ENCODE measurements at regions not wholly inside any gene's neighbourhood (a gene's known extent, or its start where the extent isn't known, plus 50 kb on each side); places are given as distances from the start of the nearest gene placed in this dataset.
"Not testable (repeated sequence)": the region's sequence is repeated elsewhere in the genome, so short reads cannot be mapped to it uniquely, and the experiment has no call there.

DNA sequence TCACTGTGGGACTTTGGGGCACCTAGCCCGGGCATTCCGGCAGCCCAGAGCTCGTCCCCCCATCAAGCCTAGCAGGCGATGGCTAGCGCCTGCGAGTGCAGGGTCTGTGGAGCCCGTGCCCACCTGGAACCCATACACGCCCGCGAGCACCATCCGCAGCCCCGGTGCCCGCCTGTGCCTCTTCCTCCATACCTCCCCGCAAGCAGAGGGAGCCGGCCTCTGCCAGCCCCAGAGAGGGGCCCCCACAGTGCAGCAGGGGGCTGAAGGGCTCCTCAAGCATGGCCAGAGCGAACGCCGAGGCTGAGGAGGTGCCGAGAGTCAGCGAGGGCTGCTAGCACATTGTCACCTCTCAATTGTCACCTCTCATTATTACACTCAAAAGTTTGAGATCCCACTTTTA, 167.8 kb upstream of the EPHA6 start (continued):
- TF ChIP-seq, protein P1, sequence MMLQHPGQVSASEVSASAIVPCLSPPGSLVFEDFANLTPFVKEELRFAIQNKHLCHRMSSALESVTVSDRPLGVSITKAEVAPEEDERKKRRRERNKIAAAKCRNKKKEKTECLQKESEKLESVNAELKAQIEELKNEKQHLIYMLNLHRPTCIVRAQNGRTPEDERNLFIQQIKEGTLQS (CRISPR knock-in tag; conservative IDR thresholded peaks at IDR 0.05): no peak

- DNase-seq (ENCODE audit: low spot score) (peak; percentile 23), ATAC-seq (peak; percentile 93)
- CTCF ChIA-PET: no interaction called here
- Mint-ChIP-seq H3K36me3 (peaks cover 31% of the 10 kb centered on the region), H3K4me1 (peaks cover 9% of the 10 kb centered on the region), H3K4me3 (no peak overlapping the region), H3K27me3 (ENCODE audit: low read depth) (no peaks in the 10 kb centered on the region), H3K9me3 (peaks cover 37% of the 10 kb centered on the region), H3K27ac (no peak overlapping the region)
- POLR2A ChIA-PET: no interaction called here
- TF ChIP-seq, protein P2, sequence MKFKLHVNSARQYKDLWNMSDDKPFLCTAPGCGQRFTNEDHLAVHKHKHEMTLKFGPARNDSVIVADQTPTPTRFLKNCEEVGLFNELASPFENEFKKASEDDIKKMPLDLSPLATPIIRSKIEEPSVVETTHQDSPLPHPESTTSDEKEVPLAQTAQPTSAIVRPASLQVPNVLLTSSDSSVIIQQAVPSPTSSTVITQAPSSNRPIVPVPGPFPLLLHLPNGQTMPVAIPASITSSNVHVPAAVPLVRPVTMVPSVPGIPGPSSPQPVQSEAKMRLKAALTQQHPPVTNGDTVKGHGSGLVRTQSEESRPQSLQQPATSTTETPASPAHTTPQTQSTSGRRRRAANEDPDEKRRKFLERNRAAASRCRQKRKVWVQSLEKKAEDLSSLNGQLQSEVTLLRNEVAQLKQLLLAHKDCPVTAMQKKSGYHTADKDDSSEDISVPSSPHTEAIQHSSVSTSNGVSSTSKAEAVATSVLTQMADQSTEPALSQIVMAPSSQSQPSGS (CRISPR knock-in tag; IDR thresholded peaks at IDR 0.05; ENCODE audit: borderline replicate concordance, low read depth): no peak
- TF ChIP-seq, protein P1 (CRISPR knock-in tag; conservative IDR thresholded peaks at IDR 0.05): no peak
- no peak for TF ChIP-seq NFYB (CRISPR knock-in tag; conservative IDR thresholded peaks at IDR 0.05; ENCODE audit: low read depth)
- TF ChIP-seq, protein P3, sequence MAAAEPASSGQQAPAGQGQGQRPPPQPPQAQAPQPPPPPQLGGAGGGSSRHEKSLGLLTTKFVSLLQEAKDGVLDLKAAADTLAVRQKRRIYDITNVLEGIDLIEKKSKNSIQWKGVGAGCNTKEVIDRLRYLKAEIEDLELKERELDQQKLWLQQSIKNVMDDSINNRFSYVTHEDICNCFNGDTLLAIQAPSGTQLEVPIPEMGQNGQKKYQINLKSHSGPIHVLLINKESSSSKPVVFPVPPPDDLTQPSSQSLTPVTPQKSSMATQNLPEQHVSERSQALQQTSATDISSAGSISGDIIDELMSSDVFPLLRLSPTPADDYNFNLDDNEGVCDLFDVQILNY (CRISPR knock-in tag; IDR thresholded peaks at IDR 0.05): no peak
Observed at GRCh38 chr3:96657710-96658109, 156.7 kb upstream of the EPHA6 start.

DNA sequence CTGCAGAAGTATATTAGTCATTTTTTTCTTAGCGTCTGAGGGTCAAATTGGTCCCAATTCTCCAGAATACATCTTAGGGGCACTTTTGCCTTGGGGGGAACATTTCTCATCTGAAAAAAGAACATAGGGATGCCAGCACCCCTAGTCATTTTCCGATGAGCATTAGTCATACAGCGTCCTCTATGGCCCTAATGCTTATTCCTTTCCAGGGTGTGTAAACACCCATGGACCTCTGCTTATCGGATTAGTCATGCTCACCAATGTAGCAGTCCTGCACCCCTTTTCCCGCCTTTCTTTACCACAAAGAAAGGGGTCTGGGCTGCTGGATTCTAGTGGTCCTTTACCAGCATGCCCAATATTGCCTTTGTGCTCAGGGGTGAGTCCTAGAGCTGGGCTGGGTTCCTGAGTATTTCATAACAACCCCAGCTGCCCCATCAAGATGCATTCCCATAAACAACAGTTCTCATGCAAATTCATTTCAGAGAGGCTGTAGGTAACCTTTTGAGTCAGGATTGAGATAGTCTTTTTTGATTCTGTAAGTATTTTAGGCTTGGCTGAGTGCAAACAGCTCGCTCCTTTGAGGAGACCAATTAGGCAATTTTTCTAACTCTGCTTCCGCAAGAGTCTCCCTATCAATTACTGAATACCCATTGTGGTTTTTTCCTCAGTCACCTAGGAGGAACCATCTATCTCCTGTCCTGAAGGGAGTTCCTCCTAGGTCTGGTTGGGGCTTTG, 142.4 kb upstream of the EPHA6 start:
- ATAC-seq, POLR2A ChIA-PET, H3K4me3 Mint-ChIP-seq: not testable (repeated sequence)

DNA sequence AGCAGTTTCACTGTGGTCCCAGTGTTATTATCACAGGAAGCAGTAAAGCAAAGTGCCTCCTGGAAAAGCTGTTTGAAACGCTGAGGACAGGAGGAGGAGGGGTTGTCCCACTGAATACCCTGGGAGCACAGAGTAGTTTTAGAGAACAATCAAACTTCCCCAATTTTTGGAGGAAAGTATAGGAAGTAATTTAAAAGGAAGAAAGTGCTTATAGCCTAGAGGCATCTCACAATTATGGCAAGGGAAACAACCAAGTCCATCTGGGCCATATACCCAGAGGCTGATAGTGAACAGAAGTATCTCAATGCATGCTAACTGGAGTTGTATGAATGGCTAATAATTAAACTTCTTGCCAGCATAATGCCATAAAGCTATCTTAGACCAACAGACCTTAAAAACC, 137.2 kb upstream of the EPHA6 start:
- H3K9me3 Mint-ChIP-seq: peaks cover 9% of the 10 kb centered on the region
- H3K27ac Mint-ChIP-seq: no peak overlapping the region
- H3K36me3 Mint-ChIP-seq: no peaks in the 10 kb centered on the region
- ChIA-PET CTCF (interaction anchor here (0.6 kb wide), 1 partner anchor 723 kb away, joined by 3 read pairs; no protein-coding TSS in a partner anchor), POLR2A (no interaction called here)
- no peak for DNase-seq (ENCODE audit: low spot score)
- H3K27me3 Mint-ChIP-seq (ENCODE audit: low read depth): no peaks in the 10 kb centered on the region; the same call in 1 of the 2 replicates
- no peak overlapping the region for H3K4me3 Mint-ChIP-seq
- no peak; the same call in 1 of the 2 replicates for ATAC-seq
- 0 out of 2 replicates have a peak, but pooled peaks cover 5% of the 10 kb centered on the region for H3K4me1 Mint-ChIP-seq
- TF ChIP-seq ZNF232 (CRISPR knock-in tag; IDR thresholded peaks at IDR 0.05) (no peak), HMGA2 (CRISPR knock-in tag; IDR thresholded peaks at IDR 0.05) (no peak), ZBTB43 (CRISPR knock-in tag; IDR thresholded peaks at IDR 0.05) (no peak), PRRX2 (CRISPR knock-in tag; IDR thresholded peaks at IDR 0.05) (no peak), FOXP1 (CRISPR knock-in tag; IDR thresholded peaks at IDR 0.05; ENCODE audit: borderline replicate concordance) (no peak), SMAD4 (CRISPR knock-in tag; IDR thresholded peaks at IDR 0.05) (no peak), ARID4B (CRISPR knock-in tag; IDR thresholded peaks at IDR 0.05; ENCODE audit: borderline replicate concordance) (no peak), RELA (CRISPR knock-in tag; IDR thresholded peaks at IDR 0.05; ENCODE audit: borderline replicate concordance) (no peak), PRDM15 (CRISPR knock-in tag; IDR thresholded peaks at IDR 0.05) (no peak), TCF7 (CRISPR knock-in tag; IDR thresholded peaks at IDR 0.05; ENCODE audit: low read depth) (no peak)
- TF ChIP-seq, protein P4, sequence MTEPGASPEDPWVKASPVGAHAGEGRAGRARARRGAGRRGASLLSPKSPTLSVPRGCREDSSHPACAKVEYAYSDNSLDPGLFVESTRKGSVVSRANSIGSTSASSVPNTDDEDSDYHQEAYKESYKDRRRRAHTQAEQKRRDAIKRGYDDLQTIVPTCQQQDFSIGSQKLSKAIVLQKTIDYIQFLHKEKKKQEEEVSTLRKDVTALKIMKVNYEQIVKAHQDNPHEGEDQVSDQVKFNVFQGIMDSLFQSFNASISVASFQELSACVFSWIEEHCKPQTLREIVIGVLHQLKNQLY (CRISPR knock-in tag; IDR thresholded peaks at IDR 0.05): no peak

More for the DNA sequence above, 142.4 kb upstream of the EPHA6 start:
- H3K4me1 Mint-ChIP-seq; CTCF ChIA-PET; DNase-seq (ENCODE audit: low spot score); H3K36me3 Mint-ChIP-seq; H3K27ac Mint-ChIP-seq; H3K27me3 Mint-ChIP-seq (ENCODE audit: low read depth): not testable (repeated sequence)
- H3K9me3 Mint-ChIP-seq: peaks cover 21% of the 10 kb centered on the region

Measured in WTC11 (cell line).